Glutamatergic neuron (in vitro differentiated cells): ENCODE measurements at regions not wholly inside any gene's neighbourhood (a gene's known extent, or its start where the extent isn't known, plus 50 kb on each side); places are given as distances from the start of the nearest gene placed in this dataset.
A peak's percentile ranks its signal among the peaks of the same experiment; 100 is the strongest.

Experiments
- DNase-seq: peaks from one replicate; pipeline ENCODE4 v3.0.0; 2022
- H3K27ac Mint-ChIP-seq: one replicate; pipeline ENCODE4 v1.8.0; 2020; ENCODE audit warnings: mild to moderate bottlenecking, mixed read lengths, inconsistent platforms; ENCODE audit not compliant: unreplicated experiment
- H3K27me3 Mint-ChIP-seq: one replicate; pipeline ENCODE4 v1.8.0; 2020; ENCODE audit warnings: mild to moderate bottlenecking, moderate library complexity, mixed read lengths, inconsistent platforms; ENCODE audit not compliant: unreplicated experiment
- H3K36me3 Mint-ChIP-seq: one replicate; pipeline ENCODE4 v1.8.0; 2020; ENCODE audit warnings: mild to moderate bottlenecking, mixed read lengths, inconsistent platforms; ENCODE audit not compliant: unreplicated experiment
- H3K4me1 Mint-ChIP-seq: one replicate; pipeline ENCODE4 v1.8.0; 2020; ENCODE audit warnings: mild to moderate bottlenecking, low read depth, mixed read lengths, inconsistent platforms; ENCODE audit not compliant: unreplicated experiment
- H3K4me3 Mint-ChIP-seq: one replicate; pipeline ENCODE4 v1.8.0; 2020; ENCODE audit warnings: mild to moderate bottlenecking, mixed read lengths, inconsistent platforms; ENCODE audit not compliant: unreplicated experiment
- H3K9me3 Mint-ChIP-seq: one replicate; pipeline ENCODE4 v1.8.0; 2020; ENCODE audit warnings: mild to moderate bottlenecking, moderate library complexity, mixed read lengths, inconsistent platforms; ENCODE audit not compliant: unreplicated experiment
- TF ChIP-seq, protein P1 (sequence below): fragments of 200-600 bp; sonication (generic); IDR thresholded peaks from one replicate; pipeline ENCODE4 v1.5.0; 2021; ENCODE audit not compliant: partially characterized antibody, unreplicated experiment

GRCh38 chr2:186407611-186408010 is 78.4 kb upstream of the ZC3H15 start:
- peaks cover 2% of the 10 kb centered on the region for H3K4me1 Mint-ChIP-seq
- TF ChIP-seq, protein P1, sequence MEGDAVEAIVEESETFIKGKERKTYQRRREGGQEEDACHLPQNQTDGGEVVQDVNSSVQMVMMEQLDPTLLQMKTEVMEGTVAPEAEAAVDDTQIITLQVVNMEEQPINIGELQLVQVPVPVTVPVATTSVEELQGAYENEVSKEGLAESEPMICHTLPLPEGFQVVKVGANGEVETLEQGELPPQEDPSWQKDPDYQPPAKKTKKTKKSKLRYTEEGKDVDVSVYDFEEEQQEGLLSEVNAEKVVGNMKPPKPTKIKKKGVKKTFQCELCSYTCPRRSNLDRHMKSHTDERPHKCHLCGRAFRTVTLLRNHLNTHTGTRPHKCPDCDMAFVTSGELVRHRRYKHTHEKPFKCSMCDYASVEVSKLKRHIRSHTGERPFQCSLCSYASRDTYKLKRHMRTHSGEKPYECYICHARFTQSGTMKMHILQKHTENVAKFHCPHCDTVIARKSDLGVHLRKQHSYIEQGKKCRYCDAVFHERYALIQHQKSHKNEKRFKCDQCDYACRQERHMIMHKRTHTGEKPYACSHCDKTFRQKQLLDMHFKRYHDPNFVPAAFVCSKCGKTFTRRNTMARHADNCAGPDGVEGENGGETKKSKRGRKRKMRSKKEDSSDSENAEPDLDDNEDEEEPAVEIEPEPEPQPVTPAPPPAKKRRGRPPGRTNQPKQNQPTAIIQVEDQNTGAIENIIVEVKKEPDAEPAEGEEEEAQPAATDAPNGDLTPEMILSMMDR = no peak
- no peak for DNase-seq
- no peak overlapping the region for H3K27ac Mint-ChIP-seq
- H3K36me3 Mint-ChIP-seq = peaks cover 2% of the 10 kb centered on the region
- no peaks in the 10 kb centered on the region for H3K9me3 Mint-ChIP-seq
- H3K27me3 Mint-ChIP-seq = no peaks in the 10 kb centered on the region
- H3K4me3 Mint-ChIP-seq = no peak overlapping the region

DNA sequence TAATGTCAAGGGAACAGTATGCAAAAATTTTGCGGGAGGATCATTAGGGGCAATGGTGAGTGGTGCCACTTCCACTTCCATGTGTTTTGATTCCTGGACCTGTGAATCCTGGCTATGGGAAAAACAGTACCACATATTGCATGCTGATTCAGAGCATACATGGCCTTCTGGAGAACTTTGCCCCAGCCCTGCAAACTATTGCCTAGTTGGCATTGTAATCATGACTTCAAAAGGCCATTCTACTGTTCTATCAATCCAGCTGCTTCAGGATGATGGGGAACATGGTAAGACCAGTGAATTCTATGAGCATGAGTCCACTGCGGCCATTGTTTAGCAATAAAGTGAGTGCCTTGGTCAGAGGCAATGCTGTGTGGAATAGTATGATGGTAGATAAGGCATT is 75.3 kb upstream of the ZC3H15 start:
- H3K36me3 Mint-ChIP-seq = peaks cover 10% of the 10 kb centered on the region
- TF ChIP-seq, protein P1 = no peak
- no peaks in the 10 kb centered on the region for H3K27me3 Mint-ChIP-seq
- H3K4me1 Mint-ChIP-seq = peaks cover 2% of the 10 kb centered on the region
- DNase-seq = no peak
- H3K9me3 Mint-ChIP-seq = peaks cover 2% of the 10 kb centered on the region
- H3K27ac Mint-ChIP-seq = no peak overlapping the region
- H3K4me3 Mint-ChIP-seq = no peak overlapping the region

DNA sequence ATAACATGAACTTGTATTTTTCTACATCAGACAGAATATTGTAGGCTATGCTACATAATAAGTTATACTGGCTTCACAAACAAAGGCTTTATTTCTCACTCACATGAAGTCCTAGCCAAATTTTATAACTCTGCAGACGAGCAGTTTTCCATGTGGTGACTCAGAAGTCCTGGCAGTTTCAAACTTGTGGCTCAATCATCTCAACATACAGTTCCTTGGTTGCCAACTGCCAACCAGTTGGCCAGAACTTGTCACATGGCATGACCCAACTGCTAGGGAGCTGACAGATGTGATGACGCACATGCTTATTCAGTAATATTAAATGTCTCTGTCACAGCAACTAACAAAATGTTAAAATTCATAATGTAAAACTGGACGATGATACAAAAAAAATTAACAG is 63.8 kb upstream of the ZC3H15 start:
- H3K4me1 Mint-ChIP-seq = peaks cover 9% of the 10 kb centered on the region
- H3K27ac Mint-ChIP-seq = peak overlapping the region; percentile 29
- no peaks in the 10 kb centered on the region for H3K36me3 Mint-ChIP-seq
- no peak for DNase-seq
- TF ChIP-seq, protein P1 = no peak
- H3K9me3 Mint-ChIP-seq = no peaks in the 10 kb centered on the region
- no peak overlapping the region for H3K4me3 Mint-ChIP-seq
- H3K27me3 Mint-ChIP-seq = peaks cover 4% of the 10 kb centered on the region

- Mint-ChIP-seq H3K27me3 (peaks cover 2% of the 10 kb centered on the region), H3K9me3 (no peaks in the 10 kb centered on the region), H3K4me3 (no peak overlapping the region), H3K36me3 (no peaks in the 10 kb centered on the region), H3K27ac (no peak overlapping the region), H3K4me1 (peaks cover 9% of the 10 kb centered on the region)
- TF ChIP-seq, protein P1 = no peak
- DNase-seq = no peak
Observed at GRCh38 chr2:186423481-186423880, 62.6 kb upstream of the ZC3H15 start.

- no peak overlapping the region for H3K4me3 Mint-ChIP-seq
- DNase-seq = no peak
- H3K27me3 Mint-ChIP-seq = peaks cover 2% of the 10 kb centered on the region
- TF ChIP-seq, protein P1 = no peak
- peak overlapping the region; percentile 40 for H3K27ac Mint-ChIP-seq
- H3K4me1 Mint-ChIP-seq = peaks cover 9% of the 10 kb centered on the region
- H3K36me3 Mint-ChIP-seq = no peaks in the 10 kb centered on the region
- H3K9me3 Mint-ChIP-seq = no peaks in the 10 kb centered on the region
Observed at GRCh38 chr2:186424265-186424664, 61.8 kb upstream of the ZC3H15 start.
